Heart left ventricle (tissue), 16 donors: ENCODE measurements at regions not wholly inside any gene's neighbourhood (a gene's known extent, or its start where the extent isn't known, plus 50 kb on each side); places are given as distances from the start of the nearest gene placed in this dataset.

ENCODE experiments used
- ATAC-seq, 4 donors: fragments of 200-7000 bp; cut with Tn5 transposase; one replicate each; pipeline ENCODE4 v1.9.1; 2020 to 2022; ENCODE audit warnings: moderate library complexity in 4 of 4, mild to moderate bottlenecking in 3 of 4, moderate number of reproducible peaks in 1 of 4
- DNase-seq, 5 donors: peaks; one replicate each; pipeline ENCODE4 v3.0.0-alpha.2; 2020
- H3K27ac ChIP-seq, 12 donors: fragments of 200-600 bp; sonication (generic) in 4 of 12; one replicate each; pipeline versions ENCODE4 v1.5.0 to v1.8.0; 2016 to 2022; ENCODE audit warnings: mild to moderate bottlenecking in 2 of 12
- H3K27me3 ChIP-seq, 9 donors: fragments of 200-600 bp; sonication (generic) in 2 of 9; one replicate each; pipeline versions ENCODE4 v1.5.1 to v1.8.0; 2016 to 2022; ENCODE audit warnings: mild to moderate bottlenecking in 3 of 9
- H3K36me3 ChIP-seq, 9 donors: fragments of 200-600 bp; sonication (generic) in 2 of 9; one replicate each; pipeline versions ENCODE4 v1.5.0 to v1.8.0; 2018 to 2022; ENCODE audit warnings: mild to moderate bottlenecking in 2 of 9
- H3K4me1 ChIP-seq, 12 donors: fragments of 200-600 bp; sonication (generic) in 4 of 12; one replicate each; pipeline versions ENCODE4 v1.5.0 to v1.8.0; 2016 to 2022; ENCODE audit warnings: mild to moderate bottlenecking in 3 of 12
- H3K4me3 ChIP-seq, 12 donors: fragments of 200-600 bp; sonication (generic) in 4 of 12; one replicate each; pipeline versions ENCODE4 v1.5.0 to v1.8.0; 2017 to 2022; ENCODE audit warnings: mild to moderate bottlenecking in 9 of 12, moderate library complexity in 4 of 12
- H3K9me3 ChIP-seq, 12 donors: fragments of 200-600 bp; sonication (generic) in 4 of 12; one replicate each; pipeline versions ENCODE4 v1.5.0 to v1.8.0; 2016 to 2022; ENCODE audit warnings: mild to moderate bottlenecking in 1 of 12
- POLR2A ChIP-seq, 2 donors: fragments of 450-650 bp; IDR thresholded peaks; one replicate each; pipeline ENCODE4 v1.6.1; 2017; ENCODE audit warnings: antibody characterized with exemption in 2 of 2, mild to moderate bottlenecking in 2 of 2, moderate library complexity in 2 of 2
- WGBS, 4 donors: extraction: QIAGEN DNeasy Blood & Tissue Kit in 2 of 4; methylation state at CpG; one replicate each; pipeline versions ENCODE4 v1.1.5 to v1.1.7; 2013 to 2018; 5-methylcytosine and 5-hydroxymethylcytosine counted together
- intact Hi-C, 10 donors: fragments of 100-400 bp; cut with DNase I; formaldehyde crosslinking; loops; one replicate each; pipeline versions ENCODE4 v1.11.1 to v1.14.2; 2022
- TF ChIP-seq, protein P1 (sequence below), 12 donors: fragments of 200-600 bp; sonication (generic) in 4 of 12; IDR thresholded peaks; one replicate each; pipeline versions ENCODE4 v1.5.0 to v1.8.0; 2018 to 2022; ENCODE audit warnings: antibody characterized with exemption in 12 of 12, mild to moderate bottlenecking in 5 of 12
- donor health status: ischemic (EF 13 %, LVEDD 7.1; RV severe dilation, severe dysfunction).
- donor health status: healthy with polysubstance abuse.
- donor health status: DM: no; HTN: yes; CAD: no.
- donor health status: DM: no; HTN: no; CAD: no.
- donor health status: ischemic (EF 25% LVEDD 6.9; RV normal size, moderate dysfunction).
- donor health status: ischemic (EF 25% LVEDD 5.7; RV mildly dilated, moderate dysfunction).
- donor health status: healthy.
- donor health status: DM: yes; HTN: yes; CAD: no.
- donor health status: ischemic (EF 35%, LVEDD 5.7; RV mildly dilated, moderate dysfunction).
- donor health status: nonischemic (EF 11% LVEDD 7.7; RV severe dilation, severe dysfunction).
- donor health status: DM: yes; HTN: yes; CAD: no.
- donor health status: PGD.
- donor health status: ischemic (EF 29% LVEDD 5.4; RV normal size, mild dysfunction).
- donor health status: nonischemic (EF 23%, LVEDD 6.1; RV moderate dilation, normal function).

DNA sequence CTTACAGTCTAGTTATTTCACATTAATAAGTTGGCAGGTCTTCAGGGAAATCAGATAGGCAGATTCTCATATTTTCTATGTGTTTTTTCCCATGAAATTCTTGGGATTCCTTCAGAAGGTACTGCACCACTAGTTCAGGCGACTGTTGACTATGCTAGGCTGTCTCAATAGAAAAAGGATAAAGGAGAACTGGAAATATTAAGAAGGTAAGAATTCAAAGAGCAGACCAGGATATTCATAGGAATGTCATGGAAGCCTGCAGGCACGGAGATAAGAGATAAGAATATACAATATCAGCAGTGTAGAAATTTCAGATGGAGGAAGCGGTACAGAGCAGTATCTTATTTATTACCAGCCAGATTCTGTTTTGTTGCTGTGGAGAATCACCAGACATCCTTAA lies 432.1 kb upstream of the MDFIC2 start:
- Histone ChIP-seq H3K27ac (no peak overlapping the region), H3K4me3 (no peak overlapping the region), H3K36me3 (no peaks in the 10 kb centered on the region), H3K9me3 (no peaks in the 10 kb centered on the region), H3K27me3 (no peaks in the 10 kb centered on the region), H3K4me1 (no peaks in the 10 kb centered on the region)
- ATAC-seq (no peak), DNase-seq (no peak)
- 64 to 71% (median 69%) methylated on average over 3 of the region's 3 CpGs for WGBS, 4 donors
- intact Hi-C loops: no loop called here
- TF ChIP-seq POLR2A (IDR thresholded peaks at IDR 0.05): no peak
- TF ChIP-seq, protein P1, sequence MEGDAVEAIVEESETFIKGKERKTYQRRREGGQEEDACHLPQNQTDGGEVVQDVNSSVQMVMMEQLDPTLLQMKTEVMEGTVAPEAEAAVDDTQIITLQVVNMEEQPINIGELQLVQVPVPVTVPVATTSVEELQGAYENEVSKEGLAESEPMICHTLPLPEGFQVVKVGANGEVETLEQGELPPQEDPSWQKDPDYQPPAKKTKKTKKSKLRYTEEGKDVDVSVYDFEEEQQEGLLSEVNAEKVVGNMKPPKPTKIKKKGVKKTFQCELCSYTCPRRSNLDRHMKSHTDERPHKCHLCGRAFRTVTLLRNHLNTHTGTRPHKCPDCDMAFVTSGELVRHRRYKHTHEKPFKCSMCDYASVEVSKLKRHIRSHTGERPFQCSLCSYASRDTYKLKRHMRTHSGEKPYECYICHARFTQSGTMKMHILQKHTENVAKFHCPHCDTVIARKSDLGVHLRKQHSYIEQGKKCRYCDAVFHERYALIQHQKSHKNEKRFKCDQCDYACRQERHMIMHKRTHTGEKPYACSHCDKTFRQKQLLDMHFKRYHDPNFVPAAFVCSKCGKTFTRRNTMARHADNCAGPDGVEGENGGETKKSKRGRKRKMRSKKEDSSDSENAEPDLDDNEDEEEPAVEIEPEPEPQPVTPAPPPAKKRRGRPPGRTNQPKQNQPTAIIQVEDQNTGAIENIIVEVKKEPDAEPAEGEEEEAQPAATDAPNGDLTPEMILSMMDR (IDR thresholded peaks at IDR 0.05): no peak

DNA sequence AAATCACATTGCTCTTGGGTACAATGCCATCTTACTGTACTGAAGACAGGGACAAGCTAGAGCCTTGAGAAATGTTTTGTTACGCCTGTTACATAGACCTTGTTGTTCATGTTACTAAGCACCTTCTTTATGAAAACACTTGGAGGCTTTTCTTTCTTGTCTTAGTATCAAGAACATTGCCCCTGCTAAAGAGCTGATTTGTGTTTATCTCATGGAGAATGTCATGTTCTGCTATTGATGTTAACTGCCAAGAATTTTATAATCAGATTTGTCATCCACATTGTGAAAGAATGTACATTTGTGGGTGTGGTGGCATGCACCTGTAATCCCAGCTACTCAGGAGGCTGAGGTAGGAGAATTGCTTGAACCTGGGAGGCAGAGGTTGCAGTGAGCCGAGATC lies 431.3 kb upstream of the MDFIC2 start:
- ATAC-seq (no peak), DNase-seq (no peak)
- no peaks in the 10 kb centered on the region for H3K4me1 ChIP-seq
- no peak overlapping the region for H3K4me3 ChIP-seq
- no peak for TF ChIP-seq POLR2A (IDR thresholded peaks at IDR 0.05)
- TF ChIP-seq, protein P1 (IDR thresholded peaks at IDR 0.05): no peak
- no peak overlapping the region for H3K27ac ChIP-seq
- no peaks in the 10 kb centered on the region for H3K27me3 ChIP-seq
- no peaks in the 10 kb centered on the region for H3K36me3 ChIP-seq
- WGBS, 4 donors: 95 to 99% (median 96%) methylated on average over 2 of the region's 2 CpGs
- intact Hi-C loops: no loop called here
- no peaks in the 10 kb centered on the region for H3K9me3 ChIP-seq

DNA sequence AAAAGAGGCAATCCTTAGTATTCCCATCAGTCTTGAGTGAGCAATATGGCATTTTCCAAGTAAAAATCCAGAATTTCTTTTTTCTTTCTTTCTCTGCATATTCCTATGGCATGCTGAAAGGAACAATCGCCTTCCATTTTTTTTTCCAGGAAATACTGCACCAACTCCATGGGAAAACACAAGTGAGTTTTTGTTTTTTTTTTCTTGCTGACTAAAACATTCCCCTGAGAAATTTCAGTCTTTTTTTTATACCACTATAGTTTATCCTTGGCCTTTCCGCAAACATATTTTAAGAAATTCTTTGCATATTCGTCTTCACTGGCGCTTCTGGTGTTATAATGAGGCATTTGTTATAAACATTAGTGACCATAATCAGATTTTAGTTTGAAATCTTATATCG lies 429.6 kb upstream of the MDFIC2 start:
- WGBS, 4 donors: 61 to 66% (median 65%) methylated on average over 5 of the region's 5 CpGs
- no peaks in the 10 kb centered on the region for H3K36me3 ChIP-seq
- no peaks in the 10 kb centered on the region for H3K27me3 ChIP-seq
- no peak for ATAC-seq
- no peak for DNase-seq
- H3K27ac ChIP-seq: no peak overlapping the region
- TF ChIP-seq, protein P1 (IDR thresholded peaks at IDR 0.05): no peak
- TF ChIP-seq POLR2A (IDR thresholded peaks at IDR 0.05): no peak
- no peaks in the 10 kb centered on the region for H3K9me3 ChIP-seq
- intact Hi-C loops: no loop called here
- no peaks in the 10 kb centered on the region for H3K4me1 ChIP-seq
- no peak overlapping the region for H3K4me3 ChIP-seq

DNA sequence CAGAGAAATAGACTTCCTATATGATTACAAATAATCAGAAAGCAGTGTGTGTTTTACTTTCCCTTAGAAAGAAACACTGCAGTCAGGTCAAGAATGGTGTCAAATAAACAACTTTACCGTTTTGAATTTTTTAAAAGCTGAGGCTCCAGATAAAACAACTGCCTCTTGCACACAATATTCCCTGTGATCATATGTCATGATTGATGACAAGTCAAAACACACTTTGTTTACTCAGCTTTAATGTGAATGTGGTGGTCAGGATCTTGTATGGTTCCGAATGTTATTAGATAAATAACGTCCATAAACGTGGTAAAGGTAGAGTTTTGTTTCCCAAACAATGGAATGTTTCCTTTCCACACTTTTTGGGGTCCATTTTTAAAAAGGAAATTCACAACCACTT lies 428.4 kb upstream of the MDFIC2 start:
- Histone ChIP-seq H3K4me1 (no peaks in the 10 kb centered on the region), H3K4me3 (no peak overlapping the region), H3K27ac (no peak overlapping the region), H3K27me3 (no peaks in the 10 kb centered on the region), H3K9me3 (no peaks in the 10 kb centered on the region), H3K36me3 (no peaks in the 10 kb centered on the region)
- 74 to 78% (median 76%) methylated on average over 4 of the region's 4 CpGs for WGBS, 4 donors
- intact Hi-C loops: no loop called here
- ATAC-seq (no peak), DNase-seq (no peak)
- TF ChIP-seq POLR2A (IDR thresholded peaks at IDR 0.05): no peak

DNA sequence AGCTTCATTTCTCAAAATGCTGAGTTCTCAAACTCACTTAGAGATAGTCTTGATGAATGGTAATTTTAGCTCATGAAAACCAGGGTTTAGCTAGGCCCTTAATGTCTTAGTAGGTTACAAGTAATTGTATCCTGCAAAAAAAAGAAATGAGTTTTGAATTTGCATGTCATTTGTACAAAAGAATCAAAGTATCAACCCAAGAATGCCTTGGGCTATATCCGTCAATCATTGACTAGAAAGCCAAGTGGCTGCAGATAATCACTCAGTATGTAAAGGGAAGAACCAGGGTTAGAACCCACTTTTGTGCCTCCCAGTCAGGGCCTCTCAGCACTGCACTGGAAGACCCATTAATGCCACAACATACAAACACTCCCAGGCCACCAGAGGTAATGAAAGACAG lies 427.6 kb upstream of the MDFIC2 start:
- 96 to 100% (median 99%) methylated on average over 1 of the region's 1 CpG for WGBS, 4 donors
- intact Hi-C loops: no loop called here
- no peaks in the 10 kb centered on the region for H3K27me3 ChIP-seq
- H3K9me3 ChIP-seq: no peaks in the 10 kb centered on the region
- DNase-seq: no peak
- H3K27ac ChIP-seq: no peak overlapping the region
- TF ChIP-seq, protein P1 (IDR thresholded peaks at IDR 0.05): no peak
- TF ChIP-seq POLR2A (IDR thresholded peaks at IDR 0.05): no peak
- H3K4me3 ChIP-seq: no peak overlapping the region
- H3K4me1 ChIP-seq: no peaks in the 10 kb centered on the region
- no peak for ATAC-seq
- no peaks in the 10 kb centered on the region for H3K36me3 ChIP-seq
